HG02763 (cell line): ENCODE measurements at regions not wholly inside any gene's neighbourhood (a gene's known extent, or its start where the extent isn't known, plus 50 kb on each side); places are given as distances from the start of the nearest gene placed in this dataset.

ENCODE experiments used
- ATAC-seq: cut with Tn5 transposase; IDR thresholded peaks from one replicate; pipeline ENCODE4 v1.9.1; 2021; ENCODE audit warnings: mild to moderate bottlenecking, moderate library complexity; ENCODE audit not compliant: unreplicated experiment

- ATAC-seq: no peak
These were observed 670.3 kb upstream of the NRSN1 start for GRCh38 chr6:23455754-23456153.

GRCh38 chr6:23456396-23456795 lies 669.6 kb upstream of the NRSN1 start:
- no peak for ATAC-seq

GRCh38 chr6:23457321-23457720 lies 668.7 kb upstream of the NRSN1 start:
- ATAC-seq: no peak

GRCh38 chr6:23465912-23466311 lies 660.1 kb upstream of the NRSN1 start:
- no peak for ATAC-seq

- ATAC-seq: no peak
These were observed 648.4 kb upstream of the NRSN1 start for GRCh38 chr6:23477586-23477985.

- ATAC-seq: no peak
These were observed 647.7 kb upstream of the NRSN1 start for GRCh38 chr6:23478312-23478711.

GRCh38 chr6:23483896-23484295 lies 642.1 kb upstream of the NRSN1 start:
- no peak for ATAC-seq

- no peak for ATAC-seq
These were observed 631.6 kb upstream of the NRSN1 start for GRCh38 chr6:23494367-23494766.

GRCh38 chr6:23498013-23498412 lies 628.0 kb upstream of the NRSN1 start:
- ATAC-seq: no peak

- ATAC-seq: no peak
These were observed 626.5 kb upstream of the NRSN1 start for GRCh38 chr6:23499549-23499948.

- ATAC-seq: no peak
These were observed 622.8 kb upstream of the NRSN1 start for GRCh38 chr6:23503173-23503572.

GRCh38 chr6:23505026-23505425 lies 621.0 kb upstream of the NRSN1 start:
- ATAC-seq: no peak

GRCh38 chr6:23510778-23511510 lies 615.1 kb upstream of the NRSN1 start:
- ATAC-seq: no peak

GRCh38 chr6:23511817-23512216 lies 614.2 kb upstream of the NRSN1 start:
- ATAC-seq: no peak

- ATAC-seq: no peak
These were observed 607.7 kb upstream of the NRSN1 start for GRCh38 chr6:23518294-23518693.

GRCh38 chr6:23522792-23523547 lies 603.0 kb upstream of the NRSN1 start:
- no peak for ATAC-seq

- ATAC-seq: no peak
These were observed 602.2 kb upstream of the NRSN1 start for GRCh38 chr6:23523771-23524170.

- no peak for ATAC-seq
These were observed 601.5 kb upstream of the NRSN1 start for GRCh38 chr6:23524548-23524947.

GRCh38 chr6:23526526-23526925 lies 599.5 kb upstream of the NRSN1 start:
- ATAC-seq: no peak

GRCh38 chr6:23529902-23530301 lies 596.1 kb upstream of the NRSN1 start:
- no peak for ATAC-seq

GRCh38 chr6:23531666-23532065 lies 594.3 kb upstream of the NRSN1 start:
- ATAC-seq: no peak

GRCh38 chr6:23532227-23532626 lies 593.8 kb upstream of the NRSN1 start:
- no peak for ATAC-seq
